ENCODE measurements at regions not wholly inside any gene's neighbourhood (a gene's known extent, or its start where the extent isn't known, plus 50 kb on each side); places are given as distances from the start of the nearest gene placed in this dataset.
"Not testable (repeated sequence)": the region's sequence is repeated elsewhere in the genome, so short reads cannot be mapped to it uniquely, and the experiment has no call there.

- no peak for TF ChIP-seq ZBTB43 (CRISPR knock-in tag; IDR thresholded peaks at IDR 0.05)
- no peak for TF ChIP-seq SOX15 (CRISPR knock-in tag; IDR thresholded peaks at IDR 0.05)
These were observed 136.4 kb upstream of the JARID2 start (continued) for GRCh38 chr6:15109338-15110090.

GRCh38 chr6:15110726-15111354 is 135.0 kb upstream of the JARID2 start:
- H3K36me3 Mint-ChIP-seq: no peaks in the 10 kb centered on the region
- ATAC-seq (no peak), DNase-seq (ENCODE audit: low spot score) (no peak)
- TF ChIP-seq SP1 (CRISPR knock-in tag; conservative IDR thresholded peaks at IDR 0.05) (no peak), JUN (CRISPR knock-in tag; IDR thresholded peaks at IDR 0.05) (no peak), STAT6 (CRISPR knock-in tag; conservative IDR thresholded peaks at IDR 0.05; ENCODE audit: low read depth) (no peak), CREM (CRISPR knock-in tag; IDR thresholded peaks at IDR 0.05) (no peak), PRRX2 (CRISPR knock-in tag; IDR thresholded peaks at IDR 0.05) (no peak), ZBTB21 (CRISPR knock-in tag; IDR thresholded peaks at IDR 0.05; ENCODE audit: borderline replicate concordance) (no peak), HMGXB4 (CRISPR knock-in tag; IDR thresholded peaks at IDR 0.05) (no peak), USF2 (CRISPR knock-in tag; IDR thresholded peaks at IDR 0.05) (no peak), ZNF281 (CRISPR knock-in tag; IDR thresholded peaks at IDR 0.05) (no peak), ATF1 (CRISPR knock-in tag; IDR thresholded peaks at IDR 0.05) (no peak), OVOL2 (CRISPR knock-in tag; IDR thresholded peaks at IDR 0.05; ENCODE audit: borderline replicate concordance) (no peak), ERG (CRISPR knock-in tag; IDR thresholded peaks at IDR 0.05) (no peak)
- H3K9me3 Mint-ChIP-seq: no peaks in the 10 kb centered on the region
- no peak overlapping the region for H3K4me3 Mint-ChIP-seq
- no peak overlapping the region for H3K27ac Mint-ChIP-seq
- ChIA-PET POLR2A (no interaction called here), CTCF (no interaction called here)
- H3K4me1 Mint-ChIP-seq: peaks cover 9% of the 10 kb centered on the region
- H3K27me3 Mint-ChIP-seq (ENCODE audit: low read depth): no peaks in the 10 kb centered on the region

- ATAC-seq; H3K4me3 Mint-ChIP-seq; H3K9me3 Mint-ChIP-seq; H3K27me3 Mint-ChIP-seq (ENCODE audit: low read depth); DNase-seq (ENCODE audit: low spot score); H3K4me1 Mint-ChIP-seq; H3K36me3 Mint-ChIP-seq; CTCF ChIA-PET: not testable (repeated sequence)
- POLR2A ChIA-PET: interaction anchor here (0.6 kb wide), 1 partner anchor 17 kb away, joined by 4 read pairs; no protein-coding TSS in a partner anchor
- peak overlapping the region; percentile 53; the same call in 1 of the 2 replicates for H3K27ac Mint-ChIP-seq
These were observed 134.3 kb upstream of the JARID2 start for GRCh38 chr6:15111576-15111975.
